ENCODE measurements at regions not wholly inside any gene's neighbourhood (a gene's known extent, or its start where the extent isn't known, plus 50 kb on each side); places are given as distances from the start of the nearest gene placed in this dataset.

GRCh38 chr1:218049641-218050040 is 235.5 kb upstream of the RRP15 start:
- TF ChIP-seq CTCF (IDR thresholded peaks at IDR 0.05) = no peak
- TF ChIP-seq EP300 (IDR thresholded peaks at IDR 0.05; ENCODE audit: low read depth) = no peak
- TF ChIP-seq POLR2A (IDR thresholded peaks at IDR 0.05) = no peak
